Liver (tissue), 8 donors: ENCODE measurements at regions not wholly inside any gene's neighbourhood (a gene's known extent, or its start where the extent isn't known, plus 50 kb on each side); places are given as distances from the start of the nearest gene placed in this dataset.

Source experiments
- DNase-seq: peaks from one replicate; pipeline ENCODE4 v3.0.0-alpha.2; 2017; ENCODE audit warnings: low spot score
- H3K27ac ChIP-seq, 2 donors: one replicate each; pipeline ENCODE4 v1.7.0; 2013; ENCODE audit warnings: inconsistent platforms in 2 of 2, low read length in 2 of 2, control low read depth in 1 of 2, low read depth in 1 of 2, mild to moderate bottlenecking in 1 of 2
- H3K27me3 ChIP-seq, 4 donors: one replicate each; pipeline versions ENCODE4 v1.6.1 to v1.7.0; 2013; ENCODE audit warnings: low read length in 3 of 4, inconsistent platforms in 1 of 4, mild to moderate bottlenecking in 1 of 4, moderate library complexity in 1 of 4; ENCODE audit not compliant: control insufficient read depth in 4 of 4, insufficient read depth in 4 of 4
- H3K36me3 ChIP-seq, 4 donors: one replicate each; pipeline versions ENCODE4 v1.6.1 to v1.7.0; 2013; ENCODE audit warnings: low read length in 3 of 4, mild to moderate bottlenecking in 3 of 4, low read depth in 1 of 4, moderate library complexity in 1 of 4; ENCODE audit not compliant: control insufficient read depth in 4 of 4, insufficient read depth in 3 of 4
- H3K4me1 ChIP-seq, 4 donors: one replicate each; pipeline versions ENCODE4 v1.6.1 to v1.7.0; 2013; ENCODE audit warnings: low read length in 3 of 4, mild to moderate bottlenecking in 3 of 4, moderate library complexity in 1 of 4; ENCODE audit not compliant: control insufficient read depth in 4 of 4, insufficient read depth in 4 of 4
- H3K4me3 ChIP-seq, 3 donors: one replicate each; pipeline versions ENCODE4 v1.6.1 to v1.7.0; 2013; ENCODE audit warnings: low read length in 3 of 3, control low read depth in 1 of 3, low read depth in 1 of 3, mild to moderate bottlenecking in 1 of 3
- H3K9ac ChIP-seq, 2 donors: one replicate each; pipeline ENCODE4 v1.7.0; 2013; ENCODE audit warnings: low read length in 2 of 2, mild to moderate bottlenecking in 2 of 2, moderate library complexity in 2 of 2, control low read depth in 1 of 2, low read depth in 1 of 2
- H3K9me3 ChIP-seq, 4 donors: one replicate each; pipeline versions ENCODE4 v1.6.1 to v1.7.0; 2013; ENCODE audit warnings: low read length in 3 of 4; ENCODE audit not compliant: control insufficient read depth in 4 of 4
- CTCF ChIP-seq: fragments of 150-350 bp; IDR thresholded peaks from 2 replicates; pipeline ENCODE4 v1.5.1; 2017; ENCODE audit warnings: improper control_type of control experiment, low read depth, low read length; ENCODE audit not compliant: missing input control
- EGR1 ChIP-seq, 2 donors: IDR thresholded peaks; 2 replicates each; pipeline ENCODE4 v1.6.1; 2016 to 2018; ENCODE audit warnings: antibody characterized with exemption in 2 of 2, low read depth in 2 of 2
- FOXA2 ChIP-seq: IDR thresholded peaks from 2 replicates; pipeline ENCODE4 v1.6.1; 2016; ENCODE audit warnings: antibody characterized with exemption
- GABPA ChIP-seq, 2 donors: IDR thresholded peaks in 1 of 2; conservative IDR thresholded peaks in 1 of 2; 2 replicates each; pipeline ENCODE4 v1.6.1; 2016; ENCODE audit warnings: antibody characterized with exemption in 2 of 2, mild to moderate bottlenecking in 1 of 2, moderate library complexity in 1 of 2
- HNF4G ChIP-seq: IDR thresholded peaks from 2 replicates; pipeline ENCODE4 v1.6.1; 2016; ENCODE audit warnings: antibody characterized with exemption
- JUND ChIP-seq, 2 donors: IDR thresholded peaks; 2 replicates each; pipeline ENCODE4 v1.6.1; 2016; ENCODE audit warnings: antibody characterized with exemption in 2 of 2
- MAX ChIP-seq: IDR thresholded peaks from 2 replicates; pipeline ENCODE4 v1.6.1; 2016; ENCODE audit warnings: antibody characterized with exemption
- REST ChIP-seq: IDR thresholded peaks from 2 replicates; pipeline ENCODE4 v1.6.1; 2016; ENCODE audit warnings: antibody characterized with exemption, mild to moderate bottlenecking
- SP1 ChIP-seq: IDR thresholded peaks from 2 replicates; pipeline ENCODE4 v1.6.1; 2018; ENCODE audit warnings: antibody characterized with exemption, mild to moderate bottlenecking
- YY1 ChIP-seq: IDR thresholded peaks from 2 replicates; pipeline ENCODE4 v1.6.1; 2016; ENCODE audit warnings: antibody characterized with exemption, mild to moderate bottlenecking
- ZBTB33 ChIP-seq: IDR thresholded peaks from 2 replicates; pipeline ENCODE4 v1.6.1; 2016; ENCODE audit warnings: antibody characterized with exemption
- WGBS: extraction: QIAGEN DNeasy Blood & Tissue Kit; methylation state at CpG from one replicate; pipeline ENCODE4 v1.1.7; 2013; 5-methylcytosine and 5-hydroxymethylcytosine counted together
- donor health status: healthy.
- donor health status: healthy.
- donor health status: healthy.
- donor health status: healthy.
- donor health status: healthy.

GRCh38 chr17:69967910-69968411 is 107.1 kb upstream of the KCNJ16 start (continued):
- TF ChIP-seq REST = no peak
- no peak for TF ChIP-seq FOXA2

- no peak overlapping the region for H3K27ac ChIP-seq
- H3K9me3 ChIP-seq = peaks cover 0 to 16% (median 8%) of the 10 kb centered on the region in 4 donors
- H3K36me3 ChIP-seq = no peaks in the 10 kb centered on the region
- no peak for DNase-seq
- no peak for TF ChIP-seq ZBTB33
- TF ChIP-seq REST = no peak
- no peak for TF ChIP-seq GABPA (IDR thresholded peaks at IDR 0.05 in 1 of 2, conservative IDR thresholded peaks at IDR 0.05 in 1 of 2)
- TF ChIP-seq SP1 = no peak
- no peak for TF ChIP-seq EGR1 (IDR thresholded peaks at IDR 0.05; ENCODE audit: low read depth in 2 of 2)
- no peak for TF ChIP-seq MAX
- TF ChIP-seq YY1 = no peak
- TF ChIP-seq JUND (IDR thresholded peaks at IDR 0.05) = no peak
- H3K4me1 ChIP-seq = no peaks in the 10 kb centered on the region
- H3K9ac ChIP-seq = no peak overlapping the region
- WGBS = 80% methylated on average over 2 of the region's 2 CpGs
- H3K4me3 ChIP-seq = no peak overlapping the region
- peaks cover 0 to 5% (median 0%) of the 10 kb centered on the region in 4 donors for H3K27me3 ChIP-seq
Measured at GRCh38 chr17:69969897-69970296, 105.1 kb upstream of the KCNJ16 start.

- Histone ChIP-seq H3K9ac (no peak overlapping the region), H3K36me3 (no peaks in the 10 kb centered on the region), H3K4me3 (no peak overlapping the region), H3K4me1 (no peaks in the 10 kb centered on the region), H3K27ac (no peak overlapping the region), H3K27me3 (peaks cover 0 to 5% (median 0%) of the 10 kb centered on the region in 4 donors), H3K9me3 (peaks cover 0 to 11% (median 4%) of the 10 kb centered on the region in 4 donors)
- DNase-seq = no peak
- 85% methylated on average over 1 of the region's 1 CpG for WGBS
- TF ChIP-seq REST (no peak), YY1 (no peak), HNF4G (no peak), CTCF (no peak), EGR1 (IDR thresholded peaks at IDR 0.05; ENCODE audit: low read depth in 2 of 2) (no peak), ZBTB33 (no peak), SP1 (no peak)
Measured at GRCh38 chr17:69972251-69972650, 102.8 kb upstream of the KCNJ16 start.
